BE2C (cell line): ENCODE measurements at regions not wholly inside any gene's neighbourhood (a gene's known extent, or its start where the extent isn't known, plus 50 kb on each side); places are given as distances from the start of the nearest gene placed in this dataset.

ENCODE experiments used
- DNase-seq: peaks from one replicate; pipeline ENCODE4 v3.0.0-alpha.2; 2020
- H3K27me3 ChIP-seq: fragments of 250-450 bp; sonication (Bioruptor Pico); 2 replicates; pipeline ENCODE4 v1.5.1; 2020; ENCODE audit warnings: mild to moderate bottlenecking
- H3K36me3 ChIP-seq: fragments of 250-450 bp; sonication (Bioruptor Pico); 2 replicates; pipeline ENCODE4 v1.5.1; 2020; ENCODE audit warnings: mild to moderate bottlenecking
- H3K4me1 ChIP-seq: fragments of 250-450 bp; sonication (Bioruptor Pico); 2 replicates; pipeline ENCODE4 v1.5.1; 2020
- H3K4me3 ChIP-seq: 2 replicates; pipeline ENCODE4 v1.5.1; 2011; ENCODE audit warnings: low read depth, low read length
- H3K9me3 ChIP-seq: fragments of 250-450 bp; sonication (Bioruptor Pico); 2 replicates; pipeline ENCODE4 v1.5.1; 2020
- TF ChIP-seq, protein P1 (sequence below): IDR thresholded peaks from 2 replicates; pipeline ENCODE4 v1.5.1; 2012; ENCODE audit warnings: mild to moderate bottlenecking, low read depth, low read length

DNA sequence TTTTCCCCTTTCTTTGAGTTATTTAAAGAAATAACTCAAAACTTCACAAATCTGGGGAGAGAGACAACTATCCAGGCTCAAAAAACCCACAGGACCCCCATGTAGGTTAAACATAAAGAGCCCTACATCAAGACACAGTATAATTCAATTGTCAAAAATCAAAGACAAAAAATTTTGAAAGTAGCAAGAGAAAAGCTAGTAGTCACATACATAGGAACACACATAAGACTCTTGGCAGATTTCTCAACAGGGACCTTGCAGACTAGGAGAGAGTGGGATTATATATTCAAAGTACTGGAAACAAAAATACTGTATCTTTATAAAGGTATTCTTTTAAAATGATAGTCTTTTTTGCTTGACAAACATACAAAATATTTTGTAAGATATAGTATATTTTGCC is 296.9 kb downstream of the OSTF1 start:
- no peaks in the 10 kb centered on the region for H3K27me3 ChIP-seq
- no peaks in the 10 kb centered on the region for H3K36me3 ChIP-seq
- no peak for DNase-seq
- no peaks in the 10 kb centered on the region for H3K4me1 ChIP-seq
- H3K4me3 ChIP-seq, result no peak overlapping the region
- H3K9me3 ChIP-seq, result no peaks in the 10 kb centered on the region
- TF ChIP-seq, protein P1, sequence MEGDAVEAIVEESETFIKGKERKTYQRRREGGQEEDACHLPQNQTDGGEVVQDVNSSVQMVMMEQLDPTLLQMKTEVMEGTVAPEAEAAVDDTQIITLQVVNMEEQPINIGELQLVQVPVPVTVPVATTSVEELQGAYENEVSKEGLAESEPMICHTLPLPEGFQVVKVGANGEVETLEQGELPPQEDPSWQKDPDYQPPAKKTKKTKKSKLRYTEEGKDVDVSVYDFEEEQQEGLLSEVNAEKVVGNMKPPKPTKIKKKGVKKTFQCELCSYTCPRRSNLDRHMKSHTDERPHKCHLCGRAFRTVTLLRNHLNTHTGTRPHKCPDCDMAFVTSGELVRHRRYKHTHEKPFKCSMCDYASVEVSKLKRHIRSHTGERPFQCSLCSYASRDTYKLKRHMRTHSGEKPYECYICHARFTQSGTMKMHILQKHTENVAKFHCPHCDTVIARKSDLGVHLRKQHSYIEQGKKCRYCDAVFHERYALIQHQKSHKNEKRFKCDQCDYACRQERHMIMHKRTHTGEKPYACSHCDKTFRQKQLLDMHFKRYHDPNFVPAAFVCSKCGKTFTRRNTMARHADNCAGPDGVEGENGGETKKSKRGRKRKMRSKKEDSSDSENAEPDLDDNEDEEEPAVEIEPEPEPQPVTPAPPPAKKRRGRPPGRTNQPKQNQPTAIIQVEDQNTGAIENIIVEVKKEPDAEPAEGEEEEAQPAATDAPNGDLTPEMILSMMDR, result no peak

DNA sequence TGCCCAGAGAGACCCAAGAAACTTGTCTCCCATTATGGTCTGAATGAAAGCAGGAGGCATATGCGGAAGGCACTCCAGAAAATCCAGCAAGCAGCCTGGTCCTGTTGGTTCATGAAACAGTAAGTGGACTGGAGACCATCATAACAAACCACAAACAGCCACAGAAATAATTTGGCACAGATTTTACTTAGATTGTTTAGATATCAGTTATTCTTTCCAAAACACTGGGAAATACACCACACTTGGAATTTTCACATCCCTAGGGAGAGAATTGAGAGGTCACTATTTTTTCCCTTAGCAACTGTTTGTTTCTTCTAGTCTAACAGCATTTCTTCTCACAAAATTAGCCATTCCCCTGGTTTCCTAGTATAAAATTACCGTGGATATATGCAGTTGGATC is 300.8 kb downstream of the OSTF1 start:
- Histone ChIP-seq H3K4me1 (no peaks in the 10 kb centered on the region), H3K9me3 (no peaks in the 10 kb centered on the region), H3K4me3 (no peak overlapping the region), H3K27me3 (no peaks in the 10 kb centered on the region), H3K36me3 (no peaks in the 10 kb centered on the region)
- TF ChIP-seq, protein P1, result no peak
- DNase-seq, result no peak

DNA sequence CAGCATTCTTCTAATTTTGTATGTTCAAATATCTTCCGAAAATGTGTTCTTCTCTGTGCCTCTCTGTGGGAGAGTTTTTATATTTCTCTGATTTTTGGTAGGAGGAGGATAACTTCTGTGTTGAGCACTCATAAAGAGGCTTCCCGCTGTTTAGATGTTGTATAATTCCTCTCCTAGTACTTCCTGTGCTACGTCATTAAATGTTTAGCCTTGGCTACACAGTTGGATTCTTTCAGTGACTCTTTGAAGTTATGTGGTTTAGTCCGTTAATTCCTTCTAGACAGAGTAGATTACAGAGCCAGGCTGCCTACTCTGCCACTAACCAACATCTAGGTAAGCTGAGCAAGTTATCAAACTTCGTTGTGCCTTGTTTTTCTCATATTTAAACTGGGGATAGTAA is 302.6 kb downstream of the OSTF1 start:
- TF ChIP-seq, protein P1, result no peak
- Histone ChIP-seq H3K27me3 (no peaks in the 10 kb centered on the region), H3K9me3 (no peaks in the 10 kb centered on the region), H3K4me1 (no peaks in the 10 kb centered on the region), H3K36me3 (no peaks in the 10 kb centered on the region), H3K4me3 (no peak overlapping the region)
- no peak for DNase-seq

DNA sequence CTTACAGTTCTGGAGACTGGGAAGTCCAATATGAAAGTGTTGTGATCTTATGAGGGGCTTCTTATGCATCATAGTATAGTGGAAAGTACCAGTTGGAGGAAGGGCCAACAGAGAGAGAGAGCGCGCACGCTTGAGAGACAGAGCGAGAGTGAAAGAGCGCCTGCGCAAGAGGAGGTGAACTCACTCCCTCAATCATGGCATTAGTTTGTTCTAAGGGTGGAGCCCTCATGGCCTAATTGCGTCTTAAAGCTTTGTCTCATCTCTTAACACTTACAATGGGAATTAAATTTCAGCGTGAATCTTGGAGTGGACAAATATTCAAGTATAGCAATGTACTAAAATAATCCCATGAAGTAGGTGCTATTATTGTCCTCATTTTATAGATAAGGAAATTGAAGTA is 303.2 kb downstream of the OSTF1 start:
- no peaks in the 10 kb centered on the region for H3K9me3 ChIP-seq
- TF ChIP-seq, protein P1, result no peak
- no peak overlapping the region for H3K4me3 ChIP-seq
- H3K36me3 ChIP-seq, result no peaks in the 10 kb centered on the region
- no peaks in the 10 kb centered on the region for H3K4me1 ChIP-seq
- H3K27me3 ChIP-seq, result no peaks in the 10 kb centered on the region
- DNase-seq, result no peak

DNA sequence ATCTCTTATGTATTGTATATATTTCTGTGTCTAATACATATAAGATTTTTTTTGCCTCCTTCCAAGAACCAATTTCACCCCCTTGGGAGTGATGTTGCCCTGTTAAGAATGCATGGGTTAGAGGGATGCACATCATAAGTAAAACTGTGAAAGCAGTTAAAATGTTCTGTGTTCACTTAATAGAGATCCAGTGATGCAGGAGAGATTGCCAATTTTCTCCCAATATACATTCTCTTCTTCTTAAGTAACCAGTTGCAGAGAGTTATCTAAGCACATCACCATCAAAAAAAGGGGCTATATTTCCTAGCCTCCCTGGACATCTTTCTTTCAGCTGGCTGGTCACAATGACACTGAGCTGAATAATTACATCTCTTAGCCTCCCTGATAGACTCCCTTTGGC is 307.0 kb downstream of the OSTF1 start:
- Histone ChIP-seq H3K9me3 (no peaks in the 10 kb centered on the region), H3K27me3 (no peaks in the 10 kb centered on the region), H3K4me1 (no peaks in the 10 kb centered on the region), H3K4me3 (no peak overlapping the region), H3K36me3 (no peaks in the 10 kb centered on the region)
- TF ChIP-seq, protein P1, result no peak
- DNase-seq, result no peak

DNA sequence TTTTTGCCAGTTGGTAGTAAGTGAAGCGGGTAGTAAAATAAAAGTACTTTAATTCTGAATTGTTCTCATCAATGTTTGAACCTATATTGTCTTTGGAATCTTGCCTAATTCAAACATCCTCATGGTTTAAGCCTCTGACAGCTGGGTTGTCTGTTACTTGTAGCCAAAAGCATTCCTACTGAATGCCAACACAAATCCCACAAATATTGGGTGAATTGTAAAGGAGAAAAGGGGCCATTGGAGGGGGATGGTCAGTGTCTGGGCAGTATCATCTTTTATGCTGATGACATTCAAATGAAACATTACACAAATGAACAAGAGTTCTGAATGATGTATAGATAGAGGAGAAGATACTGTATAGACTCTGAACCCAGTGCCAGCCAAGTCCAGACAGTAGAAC is 309.5 kb downstream of the OSTF1 start:
- TF ChIP-seq, protein P1, result no peak
- no peak for DNase-seq
- H3K27me3 ChIP-seq, result no peaks in the 10 kb centered on the region

More for the DNA sequence above, 309.5 kb downstream of the OSTF1 start:
- H3K4me1 ChIP-seq, result no peaks in the 10 kb centered on the region
- H3K4me3 ChIP-seq, result no peak overlapping the region
- H3K36me3 ChIP-seq, result no peaks in the 10 kb centered on the region
- no peaks in the 10 kb centered on the region for H3K9me3 ChIP-seq
